GM23338 (cell line): ENCODE measurements at regions not wholly inside any gene's neighbourhood (a gene's known extent, or its start where the extent isn't known, plus 50 kb on each side); places are given as distances from the start of the nearest gene placed in this dataset.
"Not testable (repeated sequence)": the region's sequence is repeated elsewhere in the genome, so short reads cannot be mapped to it uniquely, and the experiment has no call there.

ENCODE experiments used
- ATAC-seq: fragments of 200-7000 bp; cut with Tn5 transposase; 3 replicates; pipeline ENCODE4 v1.9.1; 2020
- DNase-seq: peaks from one replicate; pipeline ENCODE4 v3.0.0-alpha.2; 2015; ENCODE audit warnings: low spot score
- H2AFZ ChIP-seq: fragments of 200-600 bp; sonication (generic); 2 replicates; pipeline ENCODE4 v1.8.0; 2016; ENCODE audit warnings: antibody characterized with exemption, mild to moderate bottlenecking, moderate library complexity
- H3F3A ChIP-seq: fragments of 200-600 bp; sonication (generic); replicated peaks from 2 replicates; pipeline ENCODE4 v1.8.0; 2017; ENCODE audit warnings: antibody characterized with exemption, mixed run types, low read depth
- H3K27ac ChIP-seq: fragments of 200-600 bp; sonication (generic); 2 replicates; pipeline ENCODE4 v1.6.1; 2016; ENCODE audit warnings: low read depth
- H3K27me3 ChIP-seq: fragments of 200-600 bp; sonication (generic); 2 replicates; pipeline ENCODE4 v1.8.0; 2016; ENCODE audit warnings: mild to moderate bottlenecking, mixed run types, moderate library complexity; ENCODE audit not compliant: insufficient read depth
- H3K36me3 ChIP-seq: fragments of 200-600 bp; sonication (generic); 2 replicates; pipeline ENCODE4 v1.8.0; 2016; ENCODE audit warnings: mild to moderate bottlenecking; ENCODE audit not compliant: insufficient read depth
- H3K4me1 ChIP-seq: fragments of 200-600 bp; sonication (generic); 2 replicates; pipeline ENCODE4 v1.8.0; 2016; ENCODE audit warnings: mild to moderate bottlenecking, moderate library complexity; ENCODE audit not compliant: insufficient read depth
- H3K4me2 ChIP-seq: fragments of 200-600 bp; sonication (generic); 2 replicates; pipeline ENCODE4 v1.7.1; 2017; ENCODE audit warnings: mixed run types
- H3K4me3 ChIP-seq: fragments of 200-600 bp; sonication (generic); 2 replicates; pipeline ENCODE4 v1.6.1; 2016; ENCODE audit warnings: mixed run types
- H3K79me2 ChIP-seq: fragments of 200-600 bp; sonication (generic); replicated peaks from 2 replicates; pipeline ENCODE4 v1.8.0; 2017; ENCODE audit warnings: mild to moderate bottlenecking; ENCODE audit not compliant: insufficient read depth
- H3K9me2 ChIP-seq: fragments of 200-600 bp; sonication (generic); 2 replicates; pipeline ENCODE4 v1.8.0; 2017; ENCODE audit not compliant: insufficient read depth
- H4K20me1 ChIP-seq: fragments of 200-600 bp; sonication (generic); replicated peaks from 2 replicates; pipeline ENCODE4 v1.8.0; 2017; ENCODE audit warnings: mild to moderate bottlenecking; ENCODE audit not compliant: insufficient read depth
- H3K27ac Mint-ChIP-seq: 2 replicates; pipeline ENCODE4 v1.8.0; 2020; ENCODE audit warnings: inconsistent platforms, mild to moderate bottlenecking, moderate library complexity, mixed read lengths
- H3K27me3 Mint-ChIP-seq: 3 replicates; pipeline ENCODE4 v1.8.0; 2022; ENCODE audit warnings: low read depth, mild to moderate bottlenecking, moderate library complexity, mixed read lengths, inconsistent platforms; ENCODE audit not compliant: insufficient read depth, poor library complexity
- H3K36me3 Mint-ChIP-seq: 3 replicates; pipeline ENCODE4 v1.8.0; 2021; ENCODE audit warnings: low read depth, mild to moderate bottlenecking, inconsistent platforms, moderate library complexity, mixed read lengths
- H3K4me1 Mint-ChIP-seq: 3 replicates; pipeline ENCODE4 v1.8.0; 2020; ENCODE audit warnings: mild to moderate bottlenecking, inconsistent platforms, mixed read lengths
- H3K4me3 Mint-ChIP-seq: 3 replicates; pipeline ENCODE4 v1.8.0; 2021; ENCODE audit warnings: moderate library complexity, mild to moderate bottlenecking, inconsistent platforms, mixed read lengths
- H3K9me3 Mint-ChIP-seq: 3 replicates; pipeline ENCODE4 v1.8.0; 2020; ENCODE audit warnings: moderate library complexity, mild to moderate bottlenecking, inconsistent platforms, mixed read lengths
- POLR2AphosphoS5 ChIP-seq: IDR thresholded peaks from 2 replicates; pipeline ENCODE4 v1.6.1; 2016; ENCODE audit warnings: antibody characterized with exemption, low read depth
- STAT1 ChIP-seq: IDR thresholded peaks from one replicate; pipeline ENCODE4 v1.6.1; 2016; ENCODE audit warnings: antibody characterized with exemption; ENCODE audit not compliant: unreplicated experiment
- ZNF462 ChIP-seq: fragments of 250-450 bp; sonication (Bioruptor Pico); IDR thresholded peaks from 2 replicates; pipeline ENCODE4 v1.5.0; 2020; ENCODE audit warnings: mild to moderate bottlenecking, moderate library complexity

GRCh38 chr5:126125407-126125806, 297.8 kb upstream of the GRAMD2B start (continued):
- TF ChIP-seq POLR2AphosphoS5 (no peak), STAT1 (no peak), ZNF462 (CRISPR knock-in tag) (no peak)

GRCh38 chr5:126126574-126126973, 296.6 kb upstream of the GRAMD2B start:
- DNase-seq (no peak), ATAC-seq (no peak)
- no peak overlapping the region for H3K4me3 Mint-ChIP-seq
- Histone ChIP-seq H3K4me2 (no peak overlapping the region), H3K9me2 (no peaks in the 10 kb centered on the region; the same call in 1 of the 2 replicates), H3K79me2 (no peaks in the 10 kb centered on the region), H4K20me1 (no peaks in the 10 kb centered on the region), H3K27ac (no peak overlapping the region), H3K36me3 (no peaks in the 10 kb centered on the region), H2AFZ (no peak overlapping the region), H3K4me1 (peaks cover 33% of the 10 kb centered on the region), H3K4me3 (no peak overlapping the region), H3K27me3 (no peaks in the 10 kb centered on the region), H3F3A (no peaks in the 10 kb centered on the region)
- peaks cover 38% of the 10 kb centered on the region for H3K4me1 Mint-ChIP-seq
- no peak overlapping the region for H3K27ac Mint-ChIP-seq
- no peaks in the 10 kb centered on the region for H3K27me3 Mint-ChIP-seq
- TF ChIP-seq STAT1 (no peak), ZNF462 (CRISPR knock-in tag) (no peak)
- no peaks in the 10 kb centered on the region for H3K9me3 Mint-ChIP-seq
- H3K36me3 Mint-ChIP-seq: no peaks in the 10 kb centered on the region

GRCh38 chr5:126127371-126127770, 295.8 kb upstream of the GRAMD2B start:
- not testable (repeated sequence) for H3K9me2 ChIP-seq, H3K27ac Mint-ChIP-seq, H3F3A ChIP-seq, H3K27me3 Mint-ChIP-seq, H3K36me3 ChIP-seq, DNase-seq, H2AFZ ChIP-seq, H3K4me3 ChIP-seq, H3K27ac ChIP-seq, H3K79me2 ChIP-seq, H4K20me1 ChIP-seq, H3K9me3 Mint-ChIP-seq, H3K36me3 Mint-ChIP-seq, H3K27me3 ChIP-seq, H3K4me2 ChIP-seq, ATAC-seq, H3K4me3 Mint-ChIP-seq
- peaks cover 33% of the 10 kb centered on the region for H3K4me1 ChIP-seq
- H3K4me1 Mint-ChIP-seq: peaks cover 36% of the 10 kb centered on the region
